T-helper 17 cell (primary cell): ENCODE measurements at regions not wholly inside any gene's neighbourhood (a gene's known extent, or its start where the extent isn't known, plus 50 kb on each side); places are given as distances from the start of the nearest gene placed in this dataset.
A peak's percentile ranks its signal among the peaks of the same experiment; 100 is the strongest.

Source experiments
- ATAC-seq: fragments of 150-1000 bp; cut with Tn5 transposase; 2 replicates; pipeline ENCODE4 v1.10.0; 2021; ENCODE audit warnings: mild to moderate bottlenecking, moderate library complexity
- DNase-seq, 3 donors: peaks; one replicate each; pipeline versions ENCODE4 v3.0.0 to v3.0.0-alpha.2; 2020 to 2021
- H3K9me3 ChIP-seq: one replicate; pipeline ENCODE4 v1.7.0; 2013; ENCODE audit warnings: low read length, mild to moderate bottlenecking; ENCODE audit not compliant: control insufficient read depth, poor library complexity, severe bottlenecking
- H3K27ac Mint-ChIP-seq: one replicate; pipeline ENCODE4 v1.8.0; 2022; ENCODE audit warnings: mild to moderate bottlenecking, moderate library complexity, mixed read lengths
- H3K27me3 Mint-ChIP-seq: one replicate; pipeline ENCODE4 v1.8.0; 2022; ENCODE audit warnings: mixed read lengths
- H3K36me3 Mint-ChIP-seq: one replicate; pipeline ENCODE4 v1.8.0; 2022; ENCODE audit warnings: low read depth, mixed read lengths
- H3K4me1 Mint-ChIP-seq: one replicate; pipeline ENCODE4 v1.8.0; 2022; ENCODE audit warnings: mild to moderate bottlenecking, mixed read lengths
- H3K4me3 Mint-ChIP-seq: one replicate; pipeline ENCODE4 v1.8.0; 2022; ENCODE audit warnings: mild to moderate bottlenecking, moderate library complexity, mixed read lengths

GRCh38 chr13:29933401-29933800, 83.0 kb upstream of the UBL3 start:
- H3K9me3 ChIP-seq: no peaks in the 10 kb centered on the region
- ATAC-seq (no peak), DNase-seq (no peak)
- Mint-ChIP-seq H3K4me1 (peaks cover 44% of the 10 kb centered on the region), H3K36me3 (no peaks in the 10 kb centered on the region), H3K4me3 (no peak overlapping the region), H3K27me3 (no peaks in the 10 kb centered on the region), H3K27ac (no peak overlapping the region)

- no peaks in the 10 kb centered on the region for H3K36me3 Mint-ChIP-seq
- no peak overlapping the region for H3K4me3 Mint-ChIP-seq
- H3K27me3 Mint-ChIP-seq: no peaks in the 10 kb centered on the region
- no peak for DNase-seq
- H3K4me1 Mint-ChIP-seq: peaks cover 28% of the 10 kb centered on the region
- no peaks in the 10 kb centered on the region for H3K9me3 ChIP-seq
- no peak for ATAC-seq
- H3K27ac Mint-ChIP-seq: no peak overlapping the region
These were observed 81.3 kb upstream of the UBL3 start for GRCh38 chr13:29931696-29932095.

- no peak overlapping the region for H3K4me3 Mint-ChIP-seq
- peaks cover 4% of the 10 kb centered on the region for H3K36me3 Mint-ChIP-seq
- H3K27ac Mint-ChIP-seq: no peak overlapping the region
- peaks cover 16% of the 10 kb centered on the region for H3K27me3 Mint-ChIP-seq
- H3K4me1 Mint-ChIP-seq: peaks cover 14% of the 10 kb centered on the region
- ATAC-seq (no peak), DNase-seq (no peak)
- H3K9me3 ChIP-seq: no peaks in the 10 kb centered on the region
These were observed 78.8 kb upstream of the UBL3 start for GRCh38 chr13:29929062-29929847.

- ATAC-seq (no peak), DNase-seq (no peak)
- H3K4me3 Mint-ChIP-seq: peak overlapping the region; percentile 8
- H3K4me1 Mint-ChIP-seq: peaks cover 14% of the 10 kb centered on the region
- H3K36me3 Mint-ChIP-seq: peaks cover 6% of the 10 kb centered on the region
- peaks cover 16% of the 10 kb centered on the region for H3K27me3 Mint-ChIP-seq
- no peak overlapping the region for H3K27ac Mint-ChIP-seq
- H3K9me3 ChIP-seq: no peaks in the 10 kb centered on the region
These were observed 75.7 kb upstream of the UBL3 start for GRCh38 chr13:29926098-29926476.

- DNase-seq: no peak
- Mint-ChIP-seq H3K4me1 (peaks cover 15% of the 10 kb centered on the region), H3K27ac (no peak overlapping the region), H3K27me3 (peaks cover 16% of the 10 kb centered on the region), H3K4me3 (no peak overlapping the region), H3K36me3 (peaks cover 8% of the 10 kb centered on the region)
- no peak for ATAC-seq
- H3K9me3 ChIP-seq: no peaks in the 10 kb centered on the region
These were observed 75.2 kb upstream of the UBL3 start for GRCh38 chr13:29925457-29926097.

- Mint-ChIP-seq H3K4me1 (peaks cover 15% of the 10 kb centered on the region), H3K36me3 (peaks cover 8% of the 10 kb centered on the region), H3K27me3 (peaks cover 16% of the 10 kb centered on the region), H3K27ac (peak overlapping the region; percentile 75), H3K4me3 (no peak overlapping the region)
- ATAC-seq (no peak), DNase-seq (no peak)
- no peaks in the 10 kb centered on the region for H3K9me3 ChIP-seq
These were observed 74.3 kb upstream of the UBL3 start for GRCh38 chr13:29924482-29925350.

GRCh38 chr13:29923554-29924481, 73.4 kb upstream of the UBL3 start:
- Mint-ChIP-seq H3K4me1 (peaks cover 12% of the 10 kb centered on the region), H3K27ac (peak overlapping the region; percentile 75), H3K4me3 (no peak overlapping the region), H3K36me3 (peaks cover 8% of the 10 kb centered on the region), H3K27me3 (peaks cover 16% of the 10 kb centered on the region)
- no peaks in the 10 kb centered on the region for H3K9me3 ChIP-seq
- ATAC-seq: peak; percentile 71
- DNase-seq: peak; percentile 24 to 39 (median 27)

GRCh38 chr13:29922896-29923295, 72.5 kb upstream of the UBL3 start:
- no peak for DNase-seq
- no peak for ATAC-seq
- Mint-ChIP-seq H3K27me3 (peaks cover 16% of the 10 kb centered on the region), H3K4me3 (no peak overlapping the region), H3K36me3 (peaks cover 8% of the 10 kb centered on the region), H3K4me1 (peaks cover 12% of the 10 kb centered on the region), H3K27ac (no peak overlapping the region)
- no peaks in the 10 kb centered on the region for H3K9me3 ChIP-seq

- peaks cover 8% of the 10 kb centered on the region for H3K36me3 Mint-ChIP-seq
- ATAC-seq (no peak), DNase-seq (no peak)
- H3K27ac Mint-ChIP-seq: no peak overlapping the region
- no peaks in the 10 kb centered on the region for H3K9me3 ChIP-seq
- H3K4me3 Mint-ChIP-seq: no peak overlapping the region
- peaks cover 12% of the 10 kb centered on the region for H3K4me1 Mint-ChIP-seq
- H3K27me3 Mint-ChIP-seq: peaks cover 16% of the 10 kb centered on the region
These were observed 71.9 kb upstream of the UBL3 start for GRCh38 chr13:29922281-29922821.

- H3K4me1 Mint-ChIP-seq: peaks cover 12% of the 10 kb centered on the region
- ATAC-seq: no peak
- H3K9me3 ChIP-seq: no peaks in the 10 kb centered on the region
- no peak for DNase-seq
- H3K4me3 Mint-ChIP-seq: no peak overlapping the region
- H3K27me3 Mint-ChIP-seq: peaks cover 16% of the 10 kb centered on the region
- H3K27ac Mint-ChIP-seq: no peak overlapping the region
- H3K36me3 Mint-ChIP-seq: peaks cover 8% of the 10 kb centered on the region
These were observed 71.1 kb upstream of the UBL3 start for GRCh38 chr13:29921542-29921941.

- Mint-ChIP-seq H3K4me3 (no peak overlapping the region), H3K27ac (no peak overlapping the region), H3K36me3 (peaks cover 6% of the 10 kb centered on the region), H3K4me1 (peaks cover 8% of the 10 kb centered on the region), H3K27me3 (peaks cover 5% of the 10 kb centered on the region)
- no peak for DNase-seq
- H3K9me3 ChIP-seq: no peaks in the 10 kb centered on the region
- no peak for ATAC-seq
These were observed 69.7 kb upstream of the UBL3 start for GRCh38 chr13:29920025-29920643.

- no peak for ATAC-seq
- H3K9me3 ChIP-seq: no peaks in the 10 kb centered on the region
- Mint-ChIP-seq H3K27me3 (no peaks in the 10 kb centered on the region), H3K36me3 (peaks cover 6% of the 10 kb centered on the region), H3K4me1 (peaks cover 2% of the 10 kb centered on the region), H3K4me3 (no peak overlapping the region), H3K27ac (no peak overlapping the region)
- no peak for DNase-seq
These were observed 68.4 kb upstream of the UBL3 start for GRCh38 chr13:29918845-29919244.
